Neural progenitor cell (in vitro differentiated cells): ENCODE measurements at regions not wholly inside any gene's neighbourhood (a gene's known extent, or its start where the extent isn't known, plus 50 kb on each side); places are given as distances from the start of the nearest gene placed in this dataset.

Experiments used
- DNase-seq: peaks from one replicate; pipeline ENCODE4 v3.0.0-alpha.2; 2016; ENCODE audit warnings: low spot score
- H2AFZ ChIP-seq: fragments of 200-600 bp; sonication (generic); replicated peaks from 2 replicates; pipeline ENCODE4 v1.6.1; 2016; ENCODE audit warnings: antibody characterized with exemption
- H3F3A ChIP-seq: fragments of 200-600 bp; sonication (generic); 2 replicates; pipeline ENCODE4 v1.6.1; 2016; ENCODE audit warnings: antibody characterized with exemption, low read depth
- H3K27ac ChIP-seq: fragments of 200-600 bp; sonication (generic); 2 replicates; pipeline ENCODE4 v1.5.1; 2016; ENCODE audit warnings: mild to moderate bottlenecking
- H3K27me3 ChIP-seq: fragments of 200-600 bp; sonication (generic); 2 replicates; pipeline ENCODE4 v1.6.1; 2016; ENCODE audit warnings: mild to moderate bottlenecking, moderate library complexity
- H3K36me3 ChIP-seq: fragments of 200-600 bp; sonication (generic); 2 replicates; pipeline ENCODE4 v1.5.1; 2016
- H3K4me1 ChIP-seq: fragments of 200-600 bp; sonication (generic); 2 replicates; pipeline ENCODE4 v1.6.1; 2016; ENCODE audit warnings: mixed run types
- H3K4me2 ChIP-seq: fragments of 200-600 bp; sonication (generic); 2 replicates; pipeline ENCODE4 v1.6.1; 2016
- H3K4me3 ChIP-seq: fragments of 200-600 bp; sonication (generic); 2 replicates; pipeline ENCODE4 v1.5.1; 2016
- H3K79me2 ChIP-seq: fragments of 200-600 bp; sonication (generic); 2 replicates; pipeline ENCODE4 v1.6.1; 2016; ENCODE audit warnings: low read depth
- H3K9ac ChIP-seq: fragments of 200-600 bp; sonication (generic); 2 replicates; pipeline ENCODE4 v1.6.1; 2016
- H3K9me3 ChIP-seq: fragments of 200-600 bp; sonication (generic); 2 replicates; pipeline ENCODE4 v1.5.1; 2016; ENCODE audit warnings: low read depth
- H4K20me1 ChIP-seq: fragments of 200-600 bp; sonication (generic); 2 replicates; pipeline ENCODE4 v1.6.1; 2016; ENCODE audit warnings: low read depth
- H3K27ac Mint-ChIP-seq: 3 replicates; pipeline ENCODE4 v1.8.0; 2021; ENCODE audit warnings: mixed read lengths
- H3K27me3 Mint-ChIP-seq: 2 replicates; pipeline ENCODE4 v1.8.0; 2022; ENCODE audit warnings: low read depth, mild to moderate bottlenecking, inconsistent platforms, moderate library complexity, mixed read lengths; ENCODE audit not compliant: insufficient read depth
- H3K36me3 Mint-ChIP-seq: 3 replicates; pipeline ENCODE4 v1.8.0; 2021; ENCODE audit warnings: mixed read lengths
- H3K4me1 Mint-ChIP-seq: 3 replicates; pipeline ENCODE4 v1.8.0; 2021; ENCODE audit warnings: mixed read lengths
- H3K4me3 Mint-ChIP-seq: 3 replicates; pipeline ENCODE4 v1.8.0; 2021; ENCODE audit warnings: mild to moderate bottlenecking, moderate library complexity, mixed read lengths
- H3K9me3 Mint-ChIP-seq: 3 replicates; pipeline ENCODE4 v1.8.0; 2020; ENCODE audit warnings: mixed read lengths
- EZH2 ChIP-seq: fragments of 200-600 bp; sonication (generic); IDR thresholded peaks from 2 replicates; pipeline ENCODE4 v1.6.1; 2017; ENCODE audit warnings: antibody characterized with exemption, mild to moderate bottlenecking, moderate library complexity
- EZH2phosphoT487 ChIP-seq: fragments of 200-600 bp; sonication (generic); IDR thresholded peaks from 2 replicates; pipeline ENCODE4 v1.6.1; 2017; ENCODE audit warnings: antibody characterized with exemption
- TF ChIP-seq, protein P1 (sequence below): fragments of 200-600 bp; sonication (generic); IDR thresholded peaks from 2 replicates; pipeline ENCODE4 v1.5.1; 2017; ENCODE audit warnings: antibody characterized with exemption, mild to moderate bottlenecking

DNA sequence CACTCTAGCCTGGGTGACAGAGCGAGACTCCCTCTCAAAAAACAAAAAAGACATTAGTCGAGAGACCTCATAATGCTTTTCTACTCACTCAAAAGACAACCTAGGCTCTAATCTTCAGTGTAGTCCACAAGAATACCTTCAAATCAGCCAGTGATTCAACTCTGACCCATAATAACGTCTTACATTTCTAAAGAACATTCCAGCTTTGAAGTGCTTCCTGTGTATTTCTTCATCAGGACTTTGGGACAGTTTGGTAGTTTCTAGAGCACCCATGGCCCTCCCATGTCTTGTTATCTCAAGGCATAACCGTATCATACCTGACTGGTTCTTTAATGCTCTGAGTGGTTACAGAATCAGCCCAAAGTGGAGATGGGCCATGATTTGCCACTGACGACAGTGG is 221.3 kb downstream of the SKIDA1 start:
- Mint-ChIP-seq H3K4me1 (peaks cover 10% of the 10 kb centered on the region), H3K27ac (no peak overlapping the region), H3K9me3 (peaks cover 2% of the 10 kb centered on the region), H3K27me3 (peaks cover 2% of the 10 kb centered on the region), H3K4me3 (no peak overlapping the region), H3K36me3 (no peaks in the 10 kb centered on the region)
- no peaks in the 10 kb centered on the region for H3K9me3 ChIP-seq
- H3K9ac ChIP-seq, result no peak overlapping the region
- no peaks in the 10 kb centered on the region for H3K36me3 ChIP-seq
- TF ChIP-seq EZH2phosphoT487 (no peak), EZH2 (no peak)
- TF ChIP-seq, protein P1, sequence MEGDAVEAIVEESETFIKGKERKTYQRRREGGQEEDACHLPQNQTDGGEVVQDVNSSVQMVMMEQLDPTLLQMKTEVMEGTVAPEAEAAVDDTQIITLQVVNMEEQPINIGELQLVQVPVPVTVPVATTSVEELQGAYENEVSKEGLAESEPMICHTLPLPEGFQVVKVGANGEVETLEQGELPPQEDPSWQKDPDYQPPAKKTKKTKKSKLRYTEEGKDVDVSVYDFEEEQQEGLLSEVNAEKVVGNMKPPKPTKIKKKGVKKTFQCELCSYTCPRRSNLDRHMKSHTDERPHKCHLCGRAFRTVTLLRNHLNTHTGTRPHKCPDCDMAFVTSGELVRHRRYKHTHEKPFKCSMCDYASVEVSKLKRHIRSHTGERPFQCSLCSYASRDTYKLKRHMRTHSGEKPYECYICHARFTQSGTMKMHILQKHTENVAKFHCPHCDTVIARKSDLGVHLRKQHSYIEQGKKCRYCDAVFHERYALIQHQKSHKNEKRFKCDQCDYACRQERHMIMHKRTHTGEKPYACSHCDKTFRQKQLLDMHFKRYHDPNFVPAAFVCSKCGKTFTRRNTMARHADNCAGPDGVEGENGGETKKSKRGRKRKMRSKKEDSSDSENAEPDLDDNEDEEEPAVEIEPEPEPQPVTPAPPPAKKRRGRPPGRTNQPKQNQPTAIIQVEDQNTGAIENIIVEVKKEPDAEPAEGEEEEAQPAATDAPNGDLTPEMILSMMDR, result no peak
- no peak overlapping the region for H3K27ac ChIP-seq
- no peaks in the 10 kb centered on the region for H3K79me2 ChIP-seq
- peaks cover 12% of the 10 kb centered on the region for H3F3A ChIP-seq
- peak overlapping the region; percentile 2 for H2AFZ ChIP-seq
- no peaks in the 10 kb centered on the region for H4K20me1 ChIP-seq
- no peak for DNase-seq
- no peaks in the 10 kb centered on the region for H3K27me3 ChIP-seq
- peaks cover 11% of the 10 kb centered on the region for H3K4me1 ChIP-seq
- H3K4me2 ChIP-seq, result no peak overlapping the region
- no peak overlapping the region for H3K4me3 ChIP-seq

DNA sequence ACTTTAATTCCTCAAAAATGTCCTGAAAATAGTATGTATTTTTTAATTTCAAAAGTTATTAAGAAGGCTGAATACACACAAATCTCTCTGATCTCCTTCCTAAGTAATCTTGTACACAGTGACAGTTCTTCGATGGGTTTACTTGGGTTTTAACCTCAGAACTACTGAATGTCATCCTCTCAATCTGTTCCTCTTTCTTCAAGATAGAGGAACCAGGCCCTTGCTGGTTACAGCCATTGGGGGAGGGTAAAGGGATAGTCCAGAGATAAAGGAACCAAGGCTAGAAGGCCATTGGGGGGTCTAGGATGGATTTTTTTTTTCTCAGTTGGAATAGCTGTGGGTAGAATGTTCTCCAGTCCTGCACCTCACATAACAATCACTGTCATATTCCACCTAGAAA is 224.9 kb downstream of the SKIDA1 start:
- Histone ChIP-seq H3F3A (peaks cover 35% of the 10 kb centered on the region), H3K9ac (no peak overlapping the region), H3K27me3 (no peaks in the 10 kb centered on the region), H3K36me3 (no peaks in the 10 kb centered on the region), H3K4me1 (peaks cover 42% of the 10 kb centered on the region), H3K4me3 (no peak overlapping the region), H3K79me2 (no peaks in the 10 kb centered on the region), H3K4me2 (no peak overlapping the region), H4K20me1 (no peaks in the 10 kb centered on the region), H3K9me3 (no peaks in the 10 kb centered on the region), H2AFZ (no peak overlapping the region), H3K27ac (no peak overlapping the region)
- Mint-ChIP-seq H3K4me1 (peaks cover 38% of the 10 kb centered on the region), H3K27ac (no peak overlapping the region), H3K27me3 (peaks cover 1% of the 10 kb centered on the region), H3K4me3 (no peak overlapping the region), H3K36me3 (no peaks in the 10 kb centered on the region), H3K9me3 (no peaks in the 10 kb centered on the region)
- no peak for DNase-seq
- TF ChIP-seq EZH2 (no peak), EZH2phosphoT487 (no peak)
- TF ChIP-seq, protein P1, result no peak

DNA sequence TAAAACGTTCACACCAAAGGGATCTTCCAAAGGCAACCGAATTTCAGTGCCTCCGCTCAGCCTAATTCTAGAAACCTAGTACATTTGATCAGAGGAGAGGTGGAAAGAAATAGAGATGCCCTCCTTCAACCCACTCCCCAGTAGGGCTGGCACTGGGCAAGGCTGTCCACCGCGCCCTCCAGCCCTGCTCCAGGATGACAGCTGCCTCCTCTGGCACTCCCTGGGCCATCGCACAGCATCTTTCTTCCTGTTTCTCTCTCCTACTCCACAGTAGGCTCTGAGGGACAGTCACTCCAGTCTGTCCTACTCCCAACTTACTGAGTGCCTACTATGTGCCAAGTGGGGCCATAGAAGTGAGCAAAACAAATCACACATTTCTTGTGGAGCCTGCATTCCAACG is 226.2 kb downstream of the SKIDA1 start:
- H3K36me3 ChIP-seq, result no peaks in the 10 kb centered on the region
- peaks cover 5% of the 10 kb centered on the region for H3K27me3 Mint-ChIP-seq
- TF ChIP-seq, protein P1, result no peak
- TF ChIP-seq EZH2 (no peak), EZH2phosphoT487 (no peak)
- no peaks in the 10 kb centered on the region for H3K9me3 ChIP-seq
- no peak overlapping the region for H2AFZ ChIP-seq
- H3K27ac Mint-ChIP-seq, result peak overlapping the region; percentile 36
- no peaks in the 10 kb centered on the region for H3K79me2 ChIP-seq
- no peak overlapping the region for H3K4me3 ChIP-seq
- no peak overlapping the region for H3K4me2 ChIP-seq
- H3K9me3 Mint-ChIP-seq, result no peaks in the 10 kb centered on the region
- H3K36me3 Mint-ChIP-seq, result no peaks in the 10 kb centered on the region
- H3F3A ChIP-seq, result peaks cover 45% of the 10 kb centered on the region
- peaks cover 54% of the 10 kb centered on the region for H3K4me1 ChIP-seq
- H3K4me1 Mint-ChIP-seq, result peaks cover 48% of the 10 kb centered on the region
- no peaks in the 10 kb centered on the region for H4K20me1 ChIP-seq
- H3K27me3 ChIP-seq, result no peaks in the 10 kb centered on the region
- no peak overlapping the region for H3K27ac ChIP-seq
- no peak overlapping the region for H3K9ac ChIP-seq
- DNase-seq, result no peak
- H3K4me3 Mint-ChIP-seq, result no peak overlapping the region
